HG03039 (cell line): ENCODE measurements at regions not wholly inside any gene's neighbourhood (a gene's known extent, or its start where the extent isn't known, plus 50 kb on each side); places are given as distances from the start of the nearest gene placed in this dataset.

Experiments used
- ATAC-seq: cut with Tn5 transposase; IDR thresholded peaks from one replicate; pipeline ENCODE4 v1.9.1; 2021; ENCODE audit warnings: mild to moderate bottlenecking, moderate library complexity; ENCODE audit not compliant: unreplicated experiment

- ATAC-seq: no peak
Observed at GRCh38 chr9:80437091-80437640, 865.4 kb downstream of the TLE4 start.

DNA sequence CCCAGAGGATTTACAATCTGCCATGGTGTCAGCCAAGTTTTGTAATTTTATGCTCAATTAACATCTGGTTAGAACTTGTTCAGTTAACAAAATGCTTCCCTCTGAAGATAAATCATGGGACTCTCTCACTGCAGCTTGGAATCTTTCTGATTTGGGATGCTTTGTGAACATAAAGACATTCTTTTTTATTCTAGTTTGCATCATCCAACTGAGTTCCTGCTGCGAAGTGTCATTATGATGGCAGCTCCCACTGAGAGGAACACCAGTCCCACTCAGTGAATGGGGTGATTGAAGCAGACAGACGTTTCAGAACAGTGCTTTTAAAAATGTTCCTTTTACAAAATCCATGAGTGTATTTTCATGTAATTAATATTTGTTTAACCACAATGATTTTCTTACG lies 863.8 kb downstream of the TLE4 start:
- ATAC-seq: no peak

DNA sequence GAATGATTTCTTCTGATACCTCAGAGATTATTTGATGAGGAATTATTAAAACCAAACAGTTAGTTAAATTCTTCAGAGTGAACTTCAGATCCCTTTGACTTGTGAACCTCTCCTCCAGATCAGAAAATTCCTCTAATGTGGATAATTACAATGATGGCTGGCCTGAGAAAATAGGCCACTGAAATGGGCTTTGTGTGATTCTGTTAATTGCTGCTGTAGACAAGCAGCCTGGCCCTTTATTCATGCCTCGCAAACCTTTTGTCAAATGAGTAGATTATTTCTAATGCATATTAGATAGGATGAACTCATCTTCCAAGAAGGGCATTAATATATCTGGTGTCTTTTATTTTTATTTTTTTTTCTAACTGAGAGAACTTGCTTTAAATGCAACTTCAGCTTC lies 855.2 kb downstream of the TLE4 start:
- ATAC-seq: no peak

GRCh38 chr9:80417211-80417773 lies 845.5 kb downstream of the TLE4 start:
- no peak for ATAC-seq

DNA sequence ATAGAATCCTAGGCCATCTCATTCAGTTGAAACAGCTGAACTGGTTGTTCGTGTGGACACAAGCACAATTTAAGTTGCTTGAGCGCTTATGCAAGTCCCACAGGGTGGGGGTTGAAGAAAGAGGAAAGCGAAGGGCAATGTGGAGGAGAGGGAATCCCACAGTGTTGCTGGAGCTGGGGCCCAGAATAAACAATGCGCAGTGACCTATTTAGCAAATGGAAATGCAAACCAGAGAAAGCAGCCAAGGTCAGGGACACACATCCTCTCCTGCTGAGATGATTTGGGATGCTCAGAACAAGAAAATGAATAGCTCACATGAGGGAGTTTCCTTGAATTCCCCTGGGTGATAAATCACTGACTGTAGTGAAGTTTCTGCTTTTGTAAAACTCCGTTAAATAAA lies 838.3 kb downstream of the TLE4 start:
- ATAC-seq: no peak

DNA sequence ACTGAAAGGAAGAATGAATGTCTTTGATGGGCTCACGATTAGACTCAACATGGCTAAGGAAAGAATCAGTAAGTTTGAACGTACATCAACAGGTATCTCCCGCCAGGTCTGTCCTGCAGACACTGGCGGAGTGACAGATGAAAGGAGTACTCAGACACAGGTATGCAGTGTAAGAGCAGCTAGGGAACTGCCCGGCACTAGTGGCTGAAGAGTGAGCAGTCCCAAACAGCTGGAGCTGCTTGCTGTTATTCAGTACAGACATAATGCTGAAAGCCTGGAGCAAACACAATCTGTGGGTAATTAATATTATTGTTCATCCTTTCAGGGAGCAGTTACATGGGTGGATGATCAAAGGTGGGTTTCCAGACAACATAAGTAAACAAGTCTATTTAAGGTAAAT lies 835.5 kb downstream of the TLE4 start:
- ATAC-seq: no peak

DNA sequence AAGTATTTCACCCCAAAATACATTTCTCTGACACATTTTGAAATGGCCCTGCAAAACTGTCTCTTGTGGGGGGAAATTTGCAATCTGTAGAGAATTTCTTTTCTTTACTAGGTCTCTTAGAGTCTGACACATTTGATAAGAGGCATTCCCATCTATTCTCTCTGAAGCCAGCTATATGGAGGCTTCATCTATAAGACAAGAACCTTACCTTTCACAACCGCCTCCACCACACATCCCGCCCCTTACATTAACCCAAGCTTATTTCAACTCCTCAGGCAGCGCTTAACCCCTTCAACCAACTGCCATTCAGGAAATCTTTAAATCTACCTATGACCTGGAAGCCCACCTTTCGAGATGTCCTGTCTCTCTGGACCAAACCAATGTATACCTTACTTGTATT lies 829.5 kb downstream of the TLE4 start:
- ATAC-seq: no peak

- no peak for ATAC-seq
Observed at GRCh38 chr9:80400624-80401230, 829.0 kb downstream of the TLE4 start.

GRCh38 chr9:80399606-80400005 lies 827.8 kb downstream of the TLE4 start:
- ATAC-seq: no peak

DNA sequence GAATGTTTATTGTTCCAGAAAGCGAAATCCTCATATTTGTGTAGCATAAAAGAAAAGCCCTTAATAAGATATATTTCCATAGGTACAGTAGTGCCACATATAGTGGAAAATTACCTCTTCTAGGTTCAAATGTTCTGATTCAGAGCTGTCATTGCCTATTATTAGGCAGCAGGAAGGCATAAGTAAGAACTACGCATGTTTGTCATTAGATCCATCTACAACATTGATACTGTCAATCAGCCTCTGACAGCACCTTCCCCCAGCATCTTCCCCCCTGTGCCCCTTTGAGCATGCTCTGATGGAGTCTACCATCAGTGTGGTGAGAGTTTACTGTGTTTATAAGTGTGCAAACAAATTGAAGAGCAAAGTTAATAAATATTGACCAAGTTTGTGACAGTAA lies 816.1 kb downstream of the TLE4 start:
- no peak for ATAC-seq

DNA sequence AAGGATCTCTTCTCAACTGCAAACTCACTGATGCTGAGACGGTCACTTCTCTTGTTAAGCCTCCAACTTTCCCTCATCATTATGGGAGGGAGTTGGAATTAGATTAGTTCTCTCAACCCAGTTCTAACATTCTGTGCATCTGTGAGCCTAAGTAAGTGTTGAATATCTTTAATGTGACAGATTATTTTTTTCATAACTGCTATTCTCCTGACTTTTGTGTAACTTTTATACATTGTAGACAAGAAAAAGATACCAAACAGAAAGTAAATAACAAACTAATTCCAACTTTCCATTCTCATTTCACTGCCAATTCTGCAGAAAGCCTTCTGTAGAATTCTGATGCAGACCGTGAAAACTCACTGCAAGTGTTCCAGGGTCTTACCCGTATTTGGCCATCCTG lies 813.5 kb downstream of the TLE4 start:
- no peak for ATAC-seq

GRCh38 chr9:80383331-80383730 lies 811.6 kb downstream of the TLE4 start:
- ATAC-seq: no peak

DNA sequence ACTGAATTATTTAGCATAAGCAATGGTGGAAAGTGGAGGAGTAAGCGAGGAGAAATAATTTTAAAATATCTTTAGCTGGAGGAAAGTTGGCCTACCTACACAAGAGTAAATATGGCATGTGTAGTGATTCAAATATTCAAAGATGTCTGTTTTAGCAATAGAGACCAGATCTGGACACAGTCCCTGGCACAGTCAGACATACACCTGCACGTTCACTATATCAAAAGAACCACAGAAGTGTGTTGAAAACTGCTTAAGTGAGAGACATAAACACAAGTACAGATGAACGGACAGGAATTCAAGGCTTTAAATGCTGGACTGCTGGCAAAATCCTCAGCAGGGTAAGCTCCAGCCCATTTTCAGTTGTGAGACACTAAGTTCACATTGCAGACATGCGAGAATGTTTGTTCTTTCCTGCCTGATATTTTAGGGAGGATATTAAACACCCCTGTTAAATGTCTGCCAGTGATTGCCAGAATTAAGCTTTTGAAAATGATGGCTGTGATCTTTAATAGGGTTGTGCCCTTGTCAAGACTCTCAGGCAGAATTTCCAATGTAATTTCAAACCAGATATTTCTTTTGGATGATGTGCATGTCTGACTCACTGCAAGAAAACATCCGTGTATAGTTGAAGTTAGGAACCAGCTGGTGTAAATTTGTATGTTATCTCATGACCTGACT lies 810.6 kb downstream of the TLE4 start:
- no peak for ATAC-seq

DNA sequence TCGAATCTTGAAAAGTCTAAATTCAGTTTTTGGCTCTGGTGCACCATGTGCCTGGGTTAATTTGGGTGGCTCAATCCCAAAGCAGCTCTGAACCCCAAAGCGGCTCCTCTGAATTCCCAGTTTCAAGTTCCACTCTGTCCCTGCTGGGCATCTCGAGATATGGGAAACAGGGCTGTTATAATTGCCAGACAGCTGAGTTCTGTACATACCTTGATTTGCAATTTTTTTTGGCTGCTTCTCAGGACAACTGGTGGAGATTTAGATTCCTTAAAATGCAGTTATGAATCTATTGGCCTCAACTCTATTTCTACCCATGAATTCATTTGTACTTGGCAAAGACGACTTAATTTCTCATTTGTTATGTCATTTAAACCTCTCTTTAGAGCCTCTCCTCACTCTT lies 808.5 kb downstream of the TLE4 start:
- no peak for ATAC-seq

DNA sequence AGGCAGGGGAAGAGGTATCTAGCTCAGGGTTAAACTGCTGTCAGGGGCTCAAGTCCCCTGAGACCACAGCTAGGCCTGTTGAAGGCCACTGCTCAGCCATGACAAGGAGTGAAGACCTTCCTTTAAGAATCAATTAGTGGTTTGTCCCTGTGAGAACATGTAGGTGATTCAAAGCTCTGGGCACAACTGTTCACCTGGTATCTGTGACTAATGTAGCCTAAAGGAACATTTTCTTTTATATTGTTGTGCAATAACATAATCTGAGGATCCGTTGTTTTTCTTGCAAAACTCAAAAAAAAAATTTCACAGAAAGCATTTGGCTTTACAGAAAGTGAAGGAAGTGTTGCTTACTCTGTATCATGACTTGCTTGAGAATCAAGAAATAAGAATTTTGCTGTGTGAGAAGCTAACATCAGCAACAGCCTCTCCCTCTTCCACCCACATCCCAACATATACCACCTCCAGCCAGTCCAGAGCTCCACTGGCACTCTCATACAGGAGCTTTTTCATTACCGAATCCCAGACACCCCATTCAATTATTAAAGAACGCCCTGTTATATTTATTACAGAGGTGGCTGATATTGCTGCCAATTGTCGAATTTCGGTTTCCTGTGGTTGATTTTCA lies 807.0 kb downstream of the TLE4 start:
- ATAC-seq: no peak

- ATAC-seq: no peak
Observed at GRCh38 chr9:80376180-80376579, 804.4 kb downstream of the TLE4 start.

- no peak for ATAC-seq
Observed at GRCh38 chr9:80375477-80375876, 803.7 kb downstream of the TLE4 start.

DNA sequence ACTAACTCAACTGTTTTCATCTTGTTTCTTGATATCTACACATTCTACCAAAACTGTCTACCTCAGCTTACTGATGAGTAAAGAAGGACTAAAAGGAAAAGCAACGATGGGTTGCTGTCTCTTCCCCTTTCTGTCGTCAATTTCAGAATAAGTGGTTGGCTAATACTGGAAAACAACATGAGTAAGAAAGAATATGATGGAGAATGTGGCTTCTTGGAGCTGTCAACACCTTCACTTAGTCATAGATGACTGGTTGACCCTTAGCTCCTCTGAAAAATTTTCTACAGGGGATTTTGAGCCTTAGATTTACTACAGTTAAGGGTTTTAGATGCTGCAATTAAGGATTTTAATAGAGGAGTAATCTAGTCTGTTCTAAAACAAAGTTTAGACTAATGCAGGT lies 797.9 kb downstream of the TLE4 start:
- ATAC-seq: no peak

DNA sequence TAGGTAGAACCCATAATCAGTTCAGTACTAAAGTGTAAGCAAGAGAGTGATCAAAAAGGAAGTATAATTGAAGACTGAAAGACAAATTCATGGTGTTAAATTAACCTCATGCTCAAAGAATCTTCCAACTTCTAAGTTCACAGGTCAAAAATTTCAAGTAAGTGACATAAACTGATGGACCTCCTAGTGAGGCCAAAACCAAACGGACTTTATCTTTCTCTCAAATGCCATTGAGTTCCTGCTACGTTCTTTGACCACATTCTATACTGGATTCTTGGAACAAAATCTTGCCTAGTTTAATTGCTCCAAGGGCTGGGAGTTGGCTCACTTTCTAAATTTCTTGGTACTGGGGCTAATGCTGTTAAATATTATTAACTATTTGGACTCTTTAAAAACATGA lies 794.9 kb downstream of the TLE4 start:
- ATAC-seq: no peak

DNA sequence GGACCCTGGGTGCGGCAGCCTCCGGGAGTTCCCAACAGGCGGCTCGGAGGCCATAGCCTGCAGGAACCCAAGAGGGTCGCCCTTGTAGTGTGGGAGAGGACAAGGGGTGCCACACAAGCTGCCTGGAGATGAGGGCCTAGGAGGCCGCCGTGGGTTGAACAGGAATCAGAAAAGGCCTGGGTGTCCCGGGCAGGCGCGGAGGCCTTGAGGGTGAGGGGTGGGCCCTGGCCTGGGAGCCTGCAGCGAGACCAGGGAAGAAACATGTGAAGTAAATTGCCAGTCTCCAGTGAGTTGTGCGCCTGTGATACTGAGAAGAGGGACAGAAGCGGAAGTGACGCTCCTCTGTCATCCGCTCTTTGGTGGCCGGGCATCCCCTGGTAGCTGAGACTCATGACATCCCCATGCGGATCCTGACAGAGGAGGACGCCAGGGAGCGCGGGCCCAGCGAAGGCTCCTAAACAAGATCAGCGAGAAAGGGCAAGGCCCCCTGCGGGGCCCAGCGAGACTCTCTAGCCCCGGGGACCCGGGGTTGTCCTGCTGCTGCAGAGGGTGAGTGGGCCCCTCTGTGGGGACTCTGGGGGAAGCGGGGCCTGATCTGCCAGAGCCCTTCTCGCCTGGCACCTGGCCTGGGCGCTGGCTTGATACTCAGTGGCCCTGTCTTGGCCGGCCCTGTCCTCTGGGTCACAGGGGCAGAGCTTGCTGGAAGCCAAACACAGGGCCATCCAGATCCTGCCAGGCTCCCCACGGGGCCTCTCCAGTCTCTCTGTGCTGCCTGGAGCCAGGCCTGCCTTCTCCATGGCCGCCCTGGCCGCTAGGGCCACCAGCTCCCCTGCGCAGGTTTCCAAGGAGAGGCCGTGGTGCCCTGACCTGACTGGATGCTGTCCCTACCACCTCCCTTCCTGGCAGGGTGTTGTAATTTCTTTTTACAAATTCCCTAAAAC lies 788.4 kb downstream of the TLE4 start:
- ATAC-seq: no peak

DNA sequence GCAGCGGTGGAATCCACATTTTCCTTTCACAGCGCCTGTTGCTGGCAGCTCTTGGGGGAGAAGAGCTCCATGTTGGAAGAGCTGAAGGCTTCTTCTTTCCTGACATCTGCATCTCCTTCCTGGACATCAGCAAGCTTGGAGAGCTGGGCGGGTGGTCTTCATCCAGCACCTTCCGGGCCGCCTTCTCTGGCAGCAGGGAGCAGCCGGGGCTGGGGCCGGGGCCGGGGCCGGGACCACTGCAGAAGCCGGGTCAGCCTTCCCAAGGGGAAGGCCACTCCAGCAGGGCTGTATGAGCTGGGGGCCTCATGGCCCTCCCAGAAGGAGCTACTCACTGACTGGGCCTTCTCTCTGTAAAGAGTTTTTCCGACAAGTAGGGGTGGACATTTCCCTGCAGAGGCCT lies 787.5 kb downstream of the TLE4 start:
- ATAC-seq: no peak
